Neuronal stem cell (in vitro differentiated cells): ENCODE measurements at regions not wholly inside any gene's neighbourhood (a gene's known extent, or its start where the extent isn't known, plus 50 kb on each side); places are given as distances from the start of the nearest gene placed in this dataset.

Experiments
- DNase-seq: peaks from one replicate; pipeline ENCODE4 v3.0.0-alpha.2; 2013; ENCODE audit warnings: low spot score
- H2AFZ ChIP-seq: one replicate; pipeline ENCODE4 v1.6.1; 2013; ENCODE audit warnings: mild to moderate bottlenecking, low read length, inconsistent platforms
- H2AK5ac ChIP-seq: 2 replicates; pipeline ENCODE4 v1.6.1; 2013; ENCODE audit warnings: low read depth, mild to moderate bottlenecking, inconsistent platforms, low read length, moderate library complexity, mixed read lengths
- H2BK120ac ChIP-seq: 2 replicates; pipeline ENCODE4 v1.6.1; 2013; ENCODE audit warnings: low read depth, mild to moderate bottlenecking, inconsistent platforms, low read length, moderate library complexity, mixed read lengths
- H2BK12ac ChIP-seq: one replicate; pipeline ENCODE4 v1.6.1; 2013; ENCODE audit warnings: low read length, inconsistent platforms
- H2BK15ac ChIP-seq: 2 replicates; pipeline ENCODE4 v1.6.1; 2013; ENCODE audit warnings: mild to moderate bottlenecking, low read length, inconsistent platforms, mixed read lengths
- H2BK5ac ChIP-seq: one replicate; pipeline ENCODE4 v1.6.1; 2013; ENCODE audit warnings: inconsistent platforms, mild to moderate bottlenecking, low read length, moderate library complexity
- H3K14ac ChIP-seq: one replicate; pipeline ENCODE4 v1.6.1; 2013; ENCODE audit warnings: low read length, inconsistent platforms
- H3K18ac ChIP-seq: 2 replicates; pipeline ENCODE4 v1.6.1; 2013; ENCODE audit warnings: low read length, inconsistent platforms
- H3K23ac ChIP-seq: 2 replicates; pipeline ENCODE4 v1.6.1; 2013; ENCODE audit warnings: low read depth, mild to moderate bottlenecking, mixed read lengths, low read length, inconsistent platforms; ENCODE audit not compliant: poor library complexity
- H3K27ac ChIP-seq: replicated peaks from 3 replicates; pipeline ENCODE4 v1.5.1; 2013; ENCODE audit warnings: low read length, inconsistent platforms
- H3K27me3 ChIP-seq, 3 experiments: 2 replicates each; pipeline ENCODE4 v1.6.1; 2013; ENCODE audit warnings: low read length in 3 of 3, mild to moderate bottlenecking in 2 of 3, inconsistent platforms in 1 of 3, low read depth in 1 of 3, mixed read lengths in 1 of 3, moderate library complexity in 1 of 3; ENCODE audit not compliant: control insufficient read depth in 3 of 3, insufficient read depth in 3 of 3
- H3K36me3 ChIP-seq, 2 donors: replicated peaks in 1 of 2; 2 replicates each; pipeline ENCODE4 v1.6.1; 2013; ENCODE audit warnings: low read length in 2 of 2; ENCODE audit not compliant: control insufficient read depth in 2 of 2, insufficient read depth in 2 of 2
- H3K4ac ChIP-seq: 2 replicates; pipeline ENCODE4 v1.6.1; 2013; ENCODE audit warnings: inconsistent platforms, mild to moderate bottlenecking, low read length, moderate library complexity
- H3K4me1 ChIP-seq, 2 donors: 1 replicate in 1 of 2; 2 replicates in 1 of 2; pipeline ENCODE4 v1.6.1; 2013; ENCODE audit warnings: low read length in 2 of 2, low read depth in 1 of 2; ENCODE audit not compliant: control insufficient read depth in 2 of 2, insufficient read depth in 1 of 2
- H3K4me2 ChIP-seq: one replicate; pipeline ENCODE4 v1.6.1; 2013; ENCODE audit warnings: mild to moderate bottlenecking, low read length, inconsistent platforms; ENCODE audit not compliant: insufficient read depth, poor library complexity, severe bottlenecking
- H3K4me3 ChIP-seq, 2 donors: 2 replicates each; pipeline ENCODE4 v1.5.1; 2013; ENCODE audit warnings: low read length in 2 of 2, mild to moderate bottlenecking in 2 of 2, inconsistent platforms in 1 of 2, moderate library complexity in 1 of 2
- H3K79me1 ChIP-seq: one replicate; pipeline ENCODE4 v1.6.1; 2013; ENCODE audit warnings: low read depth, mild to moderate bottlenecking, inconsistent platforms, low read length, moderate library complexity
- H3K9ac ChIP-seq: one replicate; pipeline ENCODE4 v1.6.1; 2013; ENCODE audit warnings: mild to moderate bottlenecking, low read depth, low read length, inconsistent platforms; ENCODE audit not compliant: poor library complexity
- H3K9me3 ChIP-seq, 2 donors: replicated peaks in 1 of 2; 2 replicates each; pipeline versions ENCODE3 to v1.6.1; 2013; ENCODE audit warnings: low read length in 2 of 2, mild to moderate bottlenecking in 2 of 2, inconsistent platforms in 1 of 2, low read depth in 1 of 2, mixed read lengths in 1 of 2, moderate library complexity in 1 of 2; ENCODE audit not compliant: control insufficient read depth in 2 of 2, insufficient read depth in 1 of 2
- H4K8ac ChIP-seq: one replicate; pipeline ENCODE4 v1.6.1; 2013; ENCODE audit warnings: low read depth, mild to moderate bottlenecking, inconsistent platforms, low read length, moderate library complexity
- H4K91ac ChIP-seq: one replicate; pipeline ENCODE4 v1.6.1; 2013; ENCODE audit warnings: low read length, low read depth, mild to moderate bottlenecking, inconsistent platforms; ENCODE audit not compliant: poor library complexity
- WGBS, 2 donors: extraction: QIAGEN DNeasy Blood & Tissue Kit; methylation state at CpG; one replicate each; pipeline ENCODE4 v1.1.7; 2013; ENCODE audit warnings: missing lambda C conversion rate in 2 of 2, mixed read lengths in 1 of 2; ENCODE audit not compliant: insufficient read length in 2 of 2, insufficient replicate concordance in 1 of 2; ENCODE audit errors: extremely low coverage in 2 of 2; 5-methylcytosine and 5-hydroxymethylcytosine counted together

DNA sequence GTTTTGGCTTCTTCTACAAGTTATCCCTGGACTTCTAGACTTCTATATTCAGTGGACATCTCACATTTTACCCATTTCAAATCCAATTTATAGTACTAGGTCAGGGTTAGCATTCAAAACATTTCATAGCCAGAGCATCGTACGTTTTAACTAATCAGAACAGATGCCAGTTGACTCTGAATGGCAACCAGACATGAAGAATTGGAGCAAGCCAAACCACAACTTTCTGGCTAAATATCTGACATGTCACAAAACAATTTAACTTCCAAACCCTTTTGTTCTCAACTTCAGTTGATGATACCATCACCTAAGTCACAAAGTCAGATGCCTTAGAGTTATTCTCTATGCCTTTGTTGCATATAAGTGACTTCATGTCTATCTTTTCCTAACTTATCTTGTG is 1105.7 kb downstream of the XPNPEP1 start:
- no peaks in the 10 kb centered on the region for H3K27me3 ChIP-seq
- H3K4me2 ChIP-seq = no peak overlapping the region
- H2BK120ac ChIP-seq = no peak overlapping the region
- WGBS, 2 donors = no CpG with 5 or more reads among the region's 2 CpGs
- DNase-seq = no peak
- H3K36me3 ChIP-seq = no peaks in the 10 kb centered on the region
- H3K23ac ChIP-seq = no peak overlapping the region
- no peak overlapping the region for H3K27ac ChIP-seq
- no peaks in the 10 kb centered on the region for H3K9me3 ChIP-seq
- H2BK15ac ChIP-seq = no peak overlapping the region
- H3K14ac ChIP-seq = no peak overlapping the region
- H4K91ac ChIP-seq = no peak overlapping the region
- no peak overlapping the region for H3K18ac ChIP-seq
- no peaks in the 10 kb centered on the region for H3K4me1 ChIP-seq
- H4K8ac ChIP-seq = no peak overlapping the region
- H2BK12ac ChIP-seq = no peak overlapping the region
- H2AFZ ChIP-seq = no peak overlapping the region
- no peak overlapping the region for H3K9ac ChIP-seq
- no peak overlapping the region for H2AK5ac ChIP-seq
- H3K79me1 ChIP-seq = no peaks in the 10 kb centered on the region
- no peak overlapping the region for H3K4me3 ChIP-seq
- no peak overlapping the region for H2BK5ac ChIP-seq
- H3K4ac ChIP-seq = no peak overlapping the region

GRCh38 chr10:108817135-108817534 is 1106.2 kb downstream of the XPNPEP1 start:
- no peaks in the 10 kb centered on the region for H3K36me3 ChIP-seq
- H3K18ac ChIP-seq = no peak overlapping the region
- no peak overlapping the region for H3K14ac ChIP-seq
- no peak overlapping the region for H4K91ac ChIP-seq
- no peak for DNase-seq
- H3K9ac ChIP-seq = no peak overlapping the region
- no peak overlapping the region for H3K23ac ChIP-seq
- H2BK120ac ChIP-seq = no peak overlapping the region
- H3K4ac ChIP-seq = no peak overlapping the region
- no peaks in the 10 kb centered on the region for H3K9me3 ChIP-seq
- H3K79me1 ChIP-seq = no peaks in the 10 kb centered on the region
- H2BK12ac ChIP-seq = no peak overlapping the region
- H3K4me1 ChIP-seq = no peaks in the 10 kb centered on the region
- no peak overlapping the region for H3K4me2 ChIP-seq
- H2AK5ac ChIP-seq = no peak overlapping the region
- no peak overlapping the region for H3K4me3 ChIP-seq
- H2BK15ac ChIP-seq = no peak overlapping the region
- H3K27ac ChIP-seq = no peak overlapping the region
- H2AFZ ChIP-seq = no peak overlapping the region
- WGBS, 2 donors = no CpG with 5 or more reads among the region's 3 CpGs
- no peak overlapping the region for H2BK5ac ChIP-seq
- H4K8ac ChIP-seq = no peak overlapping the region
- no peaks in the 10 kb centered on the region for H3K27me3 ChIP-seq

DNA sequence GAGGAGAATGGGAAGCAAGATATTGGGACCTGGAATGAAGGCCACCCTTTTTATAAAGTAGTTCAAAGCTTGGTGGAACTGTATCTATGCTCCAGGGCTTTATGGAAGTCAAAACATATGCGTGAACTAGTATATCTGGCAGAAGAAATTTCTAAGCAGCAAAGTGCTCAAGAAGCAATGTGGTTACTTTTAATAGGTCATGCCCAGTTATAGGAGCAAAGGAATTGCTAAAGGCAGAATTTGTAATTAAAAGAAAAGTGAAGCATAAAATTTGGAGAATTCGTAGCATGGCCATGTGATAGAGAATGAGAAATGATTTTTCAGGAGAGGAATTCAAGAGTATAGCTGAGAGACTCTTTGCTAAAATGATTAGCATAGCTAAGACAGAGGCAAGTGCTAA is 1110.4 kb downstream of the XPNPEP1 start:
- Histone ChIP-seq H4K91ac (no peak overlapping the region), H3K9me3 (no peaks in the 10 kb centered on the region), H2BK120ac (no peak overlapping the region), H3K4ac (no peak overlapping the region), H3K79me1 (no peaks in the 10 kb centered on the region), H2BK15ac (no peak overlapping the region), H3K4me2 (no peak overlapping the region), H3K23ac (no peak overlapping the region), H2BK5ac (no peak overlapping the region), H3K14ac (no peak overlapping the region), H2BK12ac (no peak overlapping the region), H2AK5ac (no peak overlapping the region), H3K4me1 (no peaks in the 10 kb centered on the region), H3K27me3 (no peaks in the 10 kb centered on the region), H3K18ac (no peak overlapping the region), H3K27ac (no peak overlapping the region), H3K36me3 (no peaks in the 10 kb centered on the region), H3K4me3 (no peak overlapping the region), H2AFZ (no peak overlapping the region), H3K9ac (no peak overlapping the region), H4K8ac (no peak overlapping the region)
- WGBS, 2 donors = no CpG with 5 or more reads among the region's 2 CpGs
- DNase-seq = no peak

GRCh38 chr10:108812296-108812695 is 1111.0 kb downstream of the XPNPEP1 start:
- WGBS, 2 donors = no CpG with 5 or more reads among the region's 1 CpG
- no peak for DNase-seq

More at GRCh38 chr10:108812296-108812695, 1111.0 kb downstream of the XPNPEP1 start:
- Histone ChIP-seq H3K9ac (no peak overlapping the region), H3K23ac (no peak overlapping the region), H2AK5ac (no peak overlapping the region), H3K4me3 (no peak overlapping the region), H4K8ac (no peak overlapping the region), H2BK120ac (no peak overlapping the region), H3K36me3 (no peaks in the 10 kb centered on the region), H3K18ac (no peak overlapping the region), H2BK15ac (no peak overlapping the region), H3K4me2 (no peak overlapping the region), H3K9me3 (no peaks in the 10 kb centered on the region), H3K27me3 (no peaks in the 10 kb centered on the region), H4K91ac (no peak overlapping the region), H2BK5ac (no peak overlapping the region), H3K4me1 (no peaks in the 10 kb centered on the region), H3K14ac (no peak overlapping the region), H3K27ac (no peak overlapping the region), H3K79me1 (no peaks in the 10 kb centered on the region), H3K4ac (no peak overlapping the region), H2BK12ac (no peak overlapping the region), H2AFZ (no peak overlapping the region)
